Left colon (tissue), 2 donors: ENCODE measurements at regions not wholly inside any gene's neighbourhood (a gene's known extent, or its start where the extent isn't known, plus 50 kb on each side); places are given as distances from the start of the nearest gene placed in this dataset.
"Not testable (repeated sequence)": the region's sequence is repeated elsewhere in the genome, so short reads cannot be mapped to it uniquely, and the experiment has no call there.

Experiments used
- ATAC-seq: fragments of 200-7000 bp; cut with Tn5 transposase; one replicate; pipeline ENCODE4 v1.9.1; 2020; ENCODE audit warnings: mild to moderate bottlenecking, moderate library complexity
- DNase-seq, 2 donors: peaks; one replicate each; pipeline ENCODE4 v3.0.0-alpha.2; 2020
- intact Hi-C, 2 donors: fragments of 100-400 bp; cut with DNase I in 1 of 2; cut with micrococcal nuclease in 1 of 2; formaldehyde crosslinking; loops; one replicate each; pipeline versions ENCODE4 v1.11.2 to v1.14.0; 2022; cut with DNase I, micrococcal nuclease
- donor health status: DM: no; HTN: no; CAD: no.
- donor health status: DM: yes; HTN: yes; CAD: no.

DNA sequence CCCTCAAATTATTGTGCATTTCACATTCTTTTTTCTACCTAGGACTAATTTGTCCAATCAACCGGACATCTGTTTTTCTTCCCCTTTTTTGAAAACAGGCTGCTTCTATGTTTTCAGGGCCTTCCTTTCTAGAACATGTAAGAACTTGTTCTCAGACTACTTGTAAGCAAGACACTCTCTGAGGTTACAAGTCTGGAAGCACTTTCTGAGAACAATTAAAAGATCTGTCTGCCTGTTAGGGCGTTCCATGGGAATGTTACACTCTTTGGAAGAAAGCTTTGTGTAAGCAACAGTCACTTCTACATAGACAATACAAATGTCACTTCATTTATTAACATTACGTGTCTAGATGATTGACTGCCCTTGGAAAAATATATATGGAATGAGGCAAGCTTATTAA, 50.9 kb upstream of the HSPB3 start:
- ATAC-seq (no peak), DNase-seq (no peak)
- intact Hi-C loops: no loop called here

DNA sequence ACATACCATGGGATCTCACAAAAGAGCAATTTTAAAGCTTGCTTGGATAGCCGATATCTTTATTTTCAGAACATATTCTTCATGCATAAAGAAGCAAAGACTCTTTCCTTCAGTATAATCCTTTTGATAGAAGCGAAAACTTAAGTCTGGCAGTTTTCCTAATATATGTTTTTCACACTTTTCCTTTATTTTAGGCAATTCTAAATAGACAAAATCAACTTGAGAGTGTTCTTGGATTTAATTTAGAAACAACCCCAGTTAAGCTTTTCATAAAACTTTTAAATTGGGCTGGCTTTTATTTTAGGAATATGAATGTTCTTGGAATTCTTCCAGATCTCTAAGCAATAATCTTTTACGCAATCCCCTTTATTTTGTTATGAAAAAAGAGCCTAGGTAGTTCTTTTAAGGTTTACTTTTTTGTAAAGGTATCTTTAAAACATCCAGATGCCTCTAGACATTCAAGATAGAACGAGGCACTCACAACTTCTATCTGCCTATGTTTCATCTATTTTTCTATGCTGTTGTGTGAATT, 51.5 kb upstream of the HSPB3 start:
- no peak for ATAC-seq
- intact Hi-C loops: no loop called here

DNA sequence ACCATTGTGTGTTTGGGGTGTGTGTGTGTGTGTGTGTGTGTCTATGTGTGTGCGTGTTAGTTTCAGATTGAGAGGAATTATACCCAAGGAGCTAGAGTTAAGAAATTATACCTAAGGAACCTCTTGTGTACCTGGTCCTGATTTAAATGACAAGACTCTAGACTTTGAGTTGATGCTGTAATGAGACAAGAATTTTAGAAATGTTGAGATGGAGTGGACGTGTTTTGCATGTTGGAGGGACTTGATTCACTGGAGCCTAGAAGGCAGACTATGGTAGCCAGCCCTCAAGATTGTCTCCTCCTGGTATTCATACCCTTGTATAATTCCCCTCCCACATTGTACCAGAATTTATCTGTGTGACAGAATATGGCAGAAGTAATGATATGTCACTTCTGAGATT, 52.4 kb upstream of the HSPB3 start:
- intact Hi-C loops: no loop called here
- DNase-seq (no peak), ATAC-seq (no peak)

More for the DNA sequence above, 51.5 kb upstream of the HSPB3 start:
- DNase-seq: no peak

DNA sequence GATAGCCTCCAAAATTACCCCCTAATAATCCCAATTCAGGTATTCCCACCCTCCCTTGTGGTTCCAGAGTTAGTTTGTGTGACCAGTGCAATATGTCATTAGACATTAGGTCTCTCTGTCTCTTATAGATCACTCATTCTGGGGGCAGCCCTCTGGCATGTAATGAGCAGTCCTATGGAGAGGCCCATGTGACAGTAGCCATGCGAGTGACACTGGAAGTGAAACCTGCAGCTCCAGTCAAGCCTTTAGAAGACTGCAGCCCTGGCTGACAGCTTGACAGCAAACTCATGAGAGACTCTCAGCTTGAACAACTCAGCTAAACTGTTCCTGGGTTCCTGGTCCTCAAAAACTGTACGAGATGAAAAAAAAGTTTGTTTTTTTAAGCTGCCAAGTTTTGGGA, 54.0 kb upstream of the HSPB3 start:
- ATAC-seq (no peak), DNase-seq (no peak)
- intact Hi-C loops: no loop called here

DNA sequence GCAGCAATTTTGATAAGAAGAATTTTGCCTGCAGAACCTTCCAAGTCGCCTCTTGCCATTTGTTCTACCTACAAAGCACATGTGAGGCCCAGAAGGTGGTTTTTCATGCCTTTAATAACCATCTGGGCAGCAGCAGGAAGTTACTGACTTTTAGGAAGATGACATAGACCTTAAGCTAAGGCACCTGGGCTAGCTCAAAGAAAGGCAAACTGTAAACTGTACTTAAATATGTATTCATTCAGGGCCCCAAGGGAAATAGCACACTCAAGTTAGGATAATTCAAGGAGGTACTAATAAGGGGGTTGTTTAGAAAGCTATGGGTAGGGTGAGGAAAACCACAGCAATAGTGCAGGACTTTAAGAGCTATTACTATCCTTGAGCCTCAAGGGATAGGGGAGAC, 57.3 kb upstream of the HSPB3 start:
- ATAC-seq (no peak), DNase-seq (no peak)
- intact Hi-C loops: no loop called here

DNA sequence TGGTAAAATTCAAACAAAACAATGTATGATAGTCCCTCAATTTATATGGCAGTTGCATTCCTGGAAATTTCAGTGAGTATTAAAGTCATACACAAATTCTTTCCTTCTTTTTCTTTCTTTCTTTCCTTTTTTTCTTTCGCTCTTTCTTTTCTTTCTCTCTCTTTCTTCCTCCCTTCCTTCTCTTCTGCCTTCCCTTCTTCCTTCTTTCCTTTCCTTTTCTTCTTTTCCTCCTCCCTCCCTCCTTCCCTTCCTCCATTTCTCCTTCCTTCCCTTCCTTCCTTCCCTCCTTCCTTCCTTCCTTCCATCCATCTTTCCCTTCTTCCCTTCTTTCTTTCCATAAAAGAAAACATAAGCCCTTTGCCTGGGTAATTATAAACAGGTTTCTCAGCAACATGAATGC, 58.1 kb upstream of the HSPB3 start:
- ATAC-seq: no peak
- DNase-seq: no peak
- intact Hi-C loops: no loop called here

DNA sequence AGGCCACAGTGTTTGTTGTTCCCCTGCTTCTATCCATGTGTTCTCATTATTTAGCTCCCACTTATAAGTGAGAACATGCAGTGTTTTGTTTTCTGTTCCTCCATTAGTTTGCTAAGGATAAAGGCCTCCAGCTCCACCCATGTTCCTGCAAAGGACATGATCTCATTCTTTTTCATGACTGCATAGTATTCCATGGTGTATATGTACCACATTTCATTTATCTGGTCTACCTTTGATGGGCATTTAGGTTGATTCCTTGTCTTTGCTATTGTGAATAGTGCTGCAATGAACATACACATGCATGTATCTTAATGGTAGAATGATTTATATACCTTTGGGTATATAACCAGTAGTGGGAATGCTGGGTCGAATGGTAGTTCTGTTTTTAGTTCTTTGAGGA, 62.5 kb upstream of the HSPB3 start:
- ATAC-seq, intact Hi-C loops, DNase-seq: not testable (repeated sequence)

DNA sequence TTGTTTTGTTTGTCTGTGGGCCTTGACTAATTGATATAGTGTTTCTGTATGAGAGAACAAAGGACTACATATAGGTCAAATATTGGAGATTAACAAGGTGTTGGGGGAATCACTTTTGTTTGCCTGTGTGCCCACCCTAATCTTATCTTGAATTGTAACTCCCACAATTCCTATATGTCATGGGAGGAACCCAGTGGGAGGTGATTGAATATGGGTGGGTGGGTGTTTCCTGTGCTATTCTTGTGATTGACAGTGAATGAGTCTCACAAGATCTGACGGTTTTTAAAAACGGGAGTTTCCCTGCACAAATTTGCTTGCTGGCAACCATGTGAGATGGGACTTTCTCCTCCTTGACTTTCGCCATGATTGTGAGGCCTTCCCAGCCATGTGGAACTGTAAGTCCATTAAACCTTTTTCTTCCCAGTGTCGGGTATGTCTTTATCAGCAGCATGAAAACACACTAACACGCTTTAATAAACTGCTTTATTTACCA, 64.9 kb upstream of the HSPB3 start:
- ATAC-seq: no peak
- intact Hi-C loops: no loop called here
- no peak for DNase-seq

DNA sequence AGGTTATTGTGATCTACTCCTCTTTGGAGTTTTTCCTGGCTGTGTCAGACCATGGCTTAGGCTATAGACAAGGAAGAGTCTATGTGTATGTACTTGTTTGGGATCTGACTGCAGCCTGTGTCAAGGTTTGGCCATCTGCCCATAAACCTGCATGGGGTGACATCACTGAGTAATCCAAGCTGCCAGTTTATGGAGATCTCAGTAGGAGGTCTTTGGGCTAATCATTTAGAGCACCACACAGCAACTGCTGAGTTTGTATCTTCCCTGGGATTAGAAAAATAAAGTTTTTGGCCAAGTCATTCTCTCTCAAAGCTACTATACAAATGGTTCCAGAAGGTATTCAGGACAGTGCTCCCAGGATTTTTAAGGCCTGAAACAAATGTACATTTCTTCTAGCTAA, 65.5 kb upstream of the HSPB3 start:
- DNase-seq (peak; percentile 50 to 59), ATAC-seq (peak; percentile 96)
- intact Hi-C loops: no loop called here

DNA sequence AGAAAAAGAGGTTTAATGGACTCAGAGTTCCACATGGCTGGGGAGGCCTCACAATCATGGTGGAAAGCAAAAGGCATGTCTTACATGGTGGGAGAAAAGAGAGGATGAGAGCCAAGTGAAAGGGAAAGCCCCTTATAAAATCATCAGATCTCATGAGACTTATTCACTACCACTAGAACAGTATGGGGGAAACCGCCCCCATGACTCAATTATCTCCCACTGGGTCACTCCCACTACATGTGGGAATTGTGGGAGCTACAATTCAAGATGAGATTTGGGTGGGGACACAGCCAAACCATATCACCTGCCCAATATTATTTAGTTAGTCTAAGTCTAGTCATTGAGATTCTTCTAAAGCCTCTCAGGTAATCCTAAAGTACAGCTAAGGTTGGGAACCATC, 66.1 kb upstream of the HSPB3 start:
- intact Hi-C loops, ATAC-seq, DNase-seq: not testable (repeated sequence)

DNA sequence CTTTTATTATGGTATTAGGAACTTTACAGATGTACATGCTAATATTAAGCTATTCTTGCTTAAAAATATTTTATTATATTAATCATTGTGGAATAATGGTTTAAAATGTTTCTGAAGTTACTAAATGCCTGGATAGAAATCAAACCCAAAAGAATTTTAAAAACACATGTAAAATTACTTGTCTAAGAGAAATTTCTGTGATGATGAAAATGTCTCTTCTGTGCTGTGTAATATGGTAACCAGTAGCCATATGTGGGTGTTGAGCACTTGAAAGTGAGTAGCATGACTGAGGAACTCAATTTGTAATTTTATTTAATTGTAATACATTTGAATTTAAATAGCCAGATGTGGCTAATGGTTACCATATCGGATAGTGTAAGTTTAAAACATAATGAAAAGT, 66.7 kb upstream of the HSPB3 start:
- intact Hi-C loops: no loop called here
- ATAC-seq: no peak
- DNase-seq: no peak

DNA sequence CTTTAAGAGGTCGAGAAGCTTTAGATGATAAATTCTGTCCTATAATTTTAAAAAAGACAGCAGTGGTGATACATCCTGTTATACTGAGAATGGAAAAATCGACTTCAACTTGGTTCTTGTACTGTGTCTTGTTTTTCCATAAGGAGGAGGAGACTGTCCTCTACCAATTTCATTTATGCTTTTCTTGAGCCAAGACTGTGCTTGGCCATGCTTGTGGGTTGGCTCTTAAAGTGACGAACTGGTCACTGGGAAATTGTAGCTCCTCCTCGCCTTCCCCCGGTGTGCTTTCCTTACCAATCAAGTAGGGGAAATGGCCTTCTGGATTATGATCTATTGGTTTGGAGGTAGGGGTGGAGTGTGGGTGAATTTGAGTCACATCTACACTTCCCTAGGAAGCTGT, 67.1 kb upstream of the HSPB3 start:
- ATAC-seq: no peak
- intact Hi-C loops: no loop called here
- no peak for DNase-seq

DNA sequence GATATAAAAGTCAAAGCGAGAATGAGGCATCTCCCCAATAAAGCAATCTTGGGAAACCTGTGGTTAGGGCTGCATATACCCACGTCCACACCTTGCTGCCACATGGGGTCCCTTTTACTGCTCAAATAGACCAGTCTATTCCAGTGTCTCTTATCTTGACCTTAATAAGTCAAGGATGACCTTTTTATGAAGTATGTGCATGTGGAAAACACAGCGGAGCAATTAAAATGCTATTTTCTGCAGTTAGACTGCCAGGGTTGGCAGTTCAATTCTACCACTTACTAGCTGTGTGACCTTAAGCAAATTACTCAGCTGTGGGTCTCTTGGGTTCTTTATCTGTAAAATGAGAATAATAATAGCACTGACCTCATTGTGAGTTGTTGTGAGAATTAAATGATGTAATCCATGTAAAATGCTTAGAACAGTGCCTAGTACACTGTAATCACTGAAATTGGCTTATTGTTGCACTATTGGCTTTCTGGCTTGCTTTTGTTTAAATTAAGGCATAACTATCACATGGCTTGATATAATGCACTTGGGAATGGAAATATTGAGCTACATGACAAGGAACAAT, 67.8 kb upstream of the HSPB3 start:
- DNase-seq: no peak
- intact Hi-C loops: no loop called here
- ATAC-seq: no peak

DNA sequence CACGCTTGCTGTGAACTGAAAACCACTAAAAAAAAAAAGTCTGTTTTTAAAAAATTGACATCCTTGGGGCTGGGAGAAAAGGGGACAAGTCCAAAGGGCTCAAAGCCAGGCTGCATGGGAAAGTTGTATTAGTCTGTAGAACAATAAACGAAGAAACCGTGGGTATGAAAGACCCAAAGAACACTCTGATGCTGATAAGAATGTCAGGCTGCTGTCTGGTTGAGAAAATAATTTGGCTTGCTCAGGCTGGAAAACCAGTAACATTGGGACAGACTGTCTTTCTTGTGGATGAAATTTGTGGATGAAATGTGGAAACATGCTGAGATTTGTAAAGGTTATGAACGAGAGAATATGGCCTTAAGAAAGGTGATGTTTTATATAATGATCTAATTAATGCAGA, 68.5 kb upstream of the HSPB3 start:
- intact Hi-C loops: no loop called here
- no peak for ATAC-seq

DNA sequence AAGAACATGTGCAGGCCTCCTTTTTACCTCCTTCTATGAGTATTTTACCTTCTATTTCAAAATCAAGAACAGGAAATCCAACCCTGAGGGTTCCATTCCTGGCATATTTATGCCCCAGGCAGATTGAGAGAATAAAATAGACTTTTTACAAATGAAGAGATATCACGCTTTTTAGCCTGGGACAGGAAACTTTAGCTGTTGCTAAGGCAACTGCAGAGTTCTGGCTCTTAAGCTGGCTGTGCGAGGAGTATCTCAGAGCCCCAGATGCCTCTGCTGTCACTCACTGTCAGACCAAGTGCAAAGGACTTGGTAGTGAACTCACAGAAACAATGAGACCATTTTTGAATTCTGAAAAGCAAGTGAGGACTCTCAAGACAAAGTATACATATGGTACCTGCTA, 69.5 kb upstream of the HSPB3 start:
- DNase-seq (no peak), ATAC-seq (no peak)
- intact Hi-C loops: no loop called here

More for the DNA sequence above, 68.5 kb upstream of the HSPB3 start:
- no peak for DNase-seq

DNA sequence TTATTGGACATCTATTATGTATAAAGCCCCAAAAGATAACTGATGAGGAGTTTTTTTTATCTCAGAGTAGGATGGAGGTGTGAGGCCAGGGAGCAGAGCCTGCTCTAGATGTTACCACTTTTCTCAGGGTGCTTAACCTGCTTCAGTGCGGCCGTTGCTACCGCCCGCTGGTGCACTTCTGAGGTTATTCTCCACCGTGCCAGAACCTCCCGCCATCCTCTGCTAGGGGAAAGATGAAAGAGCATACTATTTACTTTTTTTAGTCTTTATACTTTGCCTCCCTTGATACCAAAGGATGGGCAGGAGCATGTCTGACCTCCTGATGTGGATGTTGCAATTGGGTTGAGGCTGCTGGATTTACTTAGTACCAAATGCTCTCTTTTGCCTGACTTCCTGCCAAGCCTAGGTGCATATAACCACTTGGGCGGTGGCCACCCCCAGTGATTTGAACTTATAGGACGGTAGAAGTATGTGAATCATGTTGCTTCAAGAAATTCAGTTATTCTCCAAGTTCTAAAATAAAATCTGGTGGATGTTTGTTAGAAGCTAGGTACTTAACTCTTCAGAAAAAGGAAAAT, 71.1 kb upstream of the HSPB3 start:
- DNase-seq: peak in 1 of 2 donors; percentile 21
- peak; percentile 61 for ATAC-seq

DNA sequence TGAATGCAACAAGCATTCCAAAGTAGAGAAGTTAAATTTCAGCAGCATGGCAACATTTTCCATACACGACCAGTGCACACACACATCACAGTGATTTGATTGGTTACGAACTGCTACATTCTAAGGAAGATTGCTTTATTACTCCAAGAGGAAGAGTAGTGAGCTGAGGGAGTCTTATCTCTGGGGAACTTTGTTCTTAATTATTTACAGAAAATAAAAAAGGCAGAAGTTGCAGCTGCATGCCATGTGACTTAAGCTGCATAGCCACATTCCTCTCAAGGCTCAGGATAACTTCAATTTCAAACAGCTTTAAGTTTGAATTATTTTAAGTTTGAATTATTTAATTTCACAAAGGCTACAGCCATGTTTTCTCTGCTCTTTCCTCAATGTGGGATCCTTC, 71.6 kb upstream of the HSPB3 start:
- DNase-seq (no peak), ATAC-seq (peak; percentile 97)
- intact Hi-C loops: no loop called here

More for the DNA sequence above, 71.1 kb upstream of the HSPB3 start:
- intact Hi-C loops: no loop called here

DNA sequence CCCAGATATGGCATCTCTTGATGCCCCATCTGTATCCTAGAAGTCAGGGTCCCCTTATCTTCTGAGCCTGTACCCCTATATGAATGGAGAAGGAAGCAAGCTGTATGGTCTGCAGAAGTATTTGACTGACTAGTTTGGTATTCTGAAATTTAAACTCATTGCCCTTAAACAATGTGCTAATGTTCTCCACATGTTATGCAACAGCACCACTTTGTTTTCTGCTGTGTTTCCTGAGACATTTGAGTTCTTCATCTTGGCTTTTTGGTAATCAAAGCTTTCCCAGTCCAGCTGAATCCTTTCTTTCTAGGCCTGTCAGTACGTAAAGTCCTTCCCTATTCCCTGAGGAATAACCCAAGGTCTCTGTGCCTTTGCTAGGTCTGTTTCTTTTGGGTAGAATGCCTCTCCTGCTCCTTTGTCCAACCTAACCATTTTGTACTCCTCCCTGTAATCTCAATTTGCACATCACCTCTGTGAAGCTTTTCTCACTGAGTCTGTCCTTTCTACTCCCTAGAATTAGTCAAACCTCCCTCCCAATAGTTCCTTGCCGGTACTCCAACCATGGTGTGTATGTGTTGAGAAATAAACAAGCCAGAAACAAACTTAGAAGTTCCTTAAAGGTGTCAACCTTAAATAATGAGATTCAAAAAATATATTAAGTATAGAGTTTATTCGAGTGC, 72.1 kb upstream of the HSPB3 start:
- ATAC-seq (no peak), DNase-seq (no peak)
- intact Hi-C loops: no loop called here

DNA sequence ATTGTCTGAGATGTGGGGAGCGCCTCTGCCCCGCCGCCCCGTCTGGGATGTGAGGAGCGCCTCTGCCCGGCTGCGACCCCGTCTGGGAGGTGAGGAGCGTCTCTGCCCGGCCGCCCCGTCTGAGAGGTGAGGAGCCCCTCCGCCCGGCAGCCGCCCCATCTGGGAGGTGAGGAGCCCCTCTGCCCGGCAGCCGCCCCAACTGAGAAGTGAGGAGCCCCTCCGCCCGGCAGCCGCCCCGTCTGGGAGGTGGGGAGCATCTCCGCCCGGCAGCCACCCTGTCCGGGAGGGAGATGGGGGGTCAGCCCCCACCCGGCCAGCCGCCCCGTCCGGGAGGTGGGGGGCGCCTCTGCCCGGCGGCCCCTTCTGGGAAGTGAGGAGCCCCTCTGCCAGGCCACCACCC, 70.9 kb upstream of the ARL15 start:
- DNase-seq, ATAC-seq, intact Hi-C loops: not testable (repeated sequence)

DNA sequence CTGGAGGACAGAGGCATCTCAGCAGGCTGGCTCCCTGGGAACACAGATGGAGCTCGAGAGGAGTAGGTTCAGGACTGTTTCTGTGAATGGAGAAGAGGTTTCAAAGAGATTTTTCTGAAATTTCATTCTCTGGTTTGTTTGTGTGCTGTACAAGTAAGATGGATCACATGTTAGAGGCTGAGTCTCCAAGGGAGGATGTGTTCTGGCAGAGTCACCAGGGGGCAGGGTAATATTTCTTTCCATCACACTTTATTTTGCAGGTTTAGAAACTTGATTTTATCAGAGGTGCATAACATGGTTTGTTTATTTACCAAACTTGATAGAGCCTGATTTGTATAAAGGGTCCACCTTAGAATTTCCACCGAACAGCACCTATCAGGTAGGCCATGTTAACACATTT, 69.2 kb upstream of the ARL15 start:
- intact Hi-C loops: no loop called here
- DNase-seq (no peak), ATAC-seq (no peak)
